IPS DF 19.7 (cell line): ENCODE measurements at regions not wholly inside any gene's neighbourhood (a gene's known extent, or its start where the extent isn't known, plus 50 kb on each side); places are given as distances from the start of the nearest gene placed in this dataset.
"Not testable (repeated sequence)": the region's sequence is repeated elsewhere in the genome, so short reads cannot be mapped to it uniquely, and the experiment has no call there.

Experiments
- DNase-seq: peaks from one replicate; pipeline ENCODE4 v3.0.0-alpha.2; 2013; ENCODE audit warnings: low read depth, low spot score

GRCh38 chr21:17679002-17679600 is 66.4 kb upstream of the BTG3 start:
- peak; percentile 47 for DNase-seq

DNA sequence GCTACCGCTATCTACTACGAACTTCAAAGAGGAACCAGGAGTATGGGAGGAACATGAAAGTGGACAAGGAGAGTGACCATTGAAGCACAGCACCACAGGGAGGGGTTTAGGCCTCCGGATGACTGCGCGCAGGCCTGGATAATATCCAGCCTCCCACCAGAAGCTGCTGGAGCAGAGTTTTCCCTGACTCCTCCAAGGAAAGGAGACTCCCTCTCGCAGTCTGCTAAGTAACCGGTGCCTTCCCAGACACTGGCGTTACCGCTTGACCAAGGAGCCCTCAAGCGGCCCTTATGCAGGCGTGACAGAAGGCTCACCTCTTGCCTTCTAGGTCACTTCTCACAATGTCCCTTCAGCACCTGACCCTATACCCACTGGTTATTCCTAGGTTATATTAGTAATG is 64.2 kb upstream of the BTG3 start:
- not testable (repeated sequence) for DNase-seq

DNA sequence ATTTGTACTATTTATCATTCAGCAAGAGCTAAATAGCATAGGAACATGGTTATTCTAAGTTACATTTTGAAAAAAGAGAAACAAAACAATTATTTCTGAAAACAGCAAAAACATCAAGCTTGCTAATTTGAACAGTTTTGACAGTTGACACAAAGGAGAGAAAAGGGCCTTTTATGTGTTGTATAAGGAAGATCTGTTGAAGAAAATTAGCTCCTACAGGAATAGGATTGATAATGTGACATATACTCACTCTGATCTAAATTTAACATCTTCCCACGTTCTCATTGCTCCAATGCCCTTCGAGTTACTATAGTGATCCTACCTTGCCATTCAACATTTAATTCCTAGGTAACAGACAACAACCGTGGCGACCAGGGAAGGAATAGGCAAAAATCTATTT is 61.4 kb upstream of the BTG3 start:
- no peak for DNase-seq

- no peak for DNase-seq
Observed at GRCh38 chr21:17673261-17674020, 60.7 kb upstream of the BTG3 start.

DNA sequence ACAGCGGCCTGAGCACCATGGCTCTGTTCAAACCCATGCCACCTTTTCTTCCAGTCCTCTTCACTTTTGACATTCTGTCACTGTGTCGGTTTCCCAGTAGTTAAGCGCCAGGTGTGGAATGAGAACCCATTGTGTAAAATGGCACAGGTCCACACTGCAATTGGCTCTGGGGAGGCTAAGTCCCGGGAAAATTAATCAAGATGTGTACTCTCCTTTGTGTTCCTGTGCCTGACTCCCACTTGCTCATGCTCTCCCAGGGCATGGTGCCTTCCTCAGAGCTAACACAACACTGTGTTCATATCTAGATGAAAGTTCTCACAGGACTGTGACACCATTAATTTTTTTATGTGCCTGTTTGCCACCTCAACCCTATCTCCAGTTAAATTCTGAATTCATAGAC is 59.0 kb upstream of the BTG3 start:
- DNase-seq, result no peak

GRCh38 chr21:17668479-17669140 is 55.9 kb upstream of the BTG3 start:
- DNase-seq, result no peak

- no peak for DNase-seq
Observed at GRCh38 chr21:17667256-17667655, 54.6 kb upstream of the BTG3 start.
